ENCODE measurements at regions not wholly inside any gene's neighbourhood (a gene's known extent, or its start where the extent isn't known, plus 50 kb on each side); places are given as distances from the start of the nearest gene placed in this dataset.

- no peaks in the 10 kb centered on the region for H3K27me3 Mint-ChIP-seq (ENCODE audit: unreplicated experiment)
- H3K36me3 Mint-ChIP-seq (ENCODE audit: low read depth, unreplicated experiment), result no peaks in the 10 kb centered on the region
- no peaks in the 10 kb centered on the region for H3K9me3 Mint-ChIP-seq (ENCODE audit: unreplicated experiment)
- H3K4me3 Mint-ChIP-seq (ENCODE audit: unreplicated experiment), result no peak overlapping the region
- TF ChIP-seq CTCF (IDR thresholded peaks at IDR 0.05; ENCODE audit: unreplicated experiment), result no peak
- no peak overlapping the region for H3K27ac Mint-ChIP-seq (ENCODE audit: unreplicated experiment)
- H3K4me1 Mint-ChIP-seq (ENCODE audit: unreplicated experiment), result peaks cover 7% of the 10 kb centered on the region
- no peak for DNase-seq (ENCODE audit: low spot score)
Measured at GRCh38 chr4:20576861-20577260, 123.4 kb upstream of the PACRGL start.

- no peaks in the 10 kb centered on the region for H3K27me3 Mint-ChIP-seq (ENCODE audit: unreplicated experiment)
- no peaks in the 10 kb centered on the region for H3K9me3 Mint-ChIP-seq (ENCODE audit: unreplicated experiment)
- no peak for DNase-seq (ENCODE audit: low spot score)
- H3K4me3 Mint-ChIP-seq (ENCODE audit: unreplicated experiment), result no peak overlapping the region
- no peak for TF ChIP-seq CTCF (IDR thresholded peaks at IDR 0.05; ENCODE audit: unreplicated experiment)
- no peaks in the 10 kb centered on the region for H3K36me3 Mint-ChIP-seq (ENCODE audit: low read depth, unreplicated experiment)
- no peak overlapping the region for H3K27ac Mint-ChIP-seq (ENCODE audit: unreplicated experiment)
- H3K4me1 Mint-ChIP-seq (ENCODE audit: unreplicated experiment), result peaks cover 6% of the 10 kb centered on the region
Measured at GRCh38 chr4:20577702-20578101, 122.6 kb upstream of the PACRGL start.

- H3K4me1 Mint-ChIP-seq (ENCODE audit: unreplicated experiment), result peaks cover 2% of the 10 kb centered on the region
- no peak for DNase-seq (ENCODE audit: low spot score)
- no peaks in the 10 kb centered on the region for H3K36me3 Mint-ChIP-seq (ENCODE audit: low read depth, unreplicated experiment)
- H3K4me3 Mint-ChIP-seq (ENCODE audit: unreplicated experiment), result no peak overlapping the region
- H3K27me3 Mint-ChIP-seq (ENCODE audit: unreplicated experiment), result no peaks in the 10 kb centered on the region
- H3K27ac Mint-ChIP-seq (ENCODE audit: unreplicated experiment), result no peak overlapping the region
- TF ChIP-seq CTCF (IDR thresholded peaks at IDR 0.05; ENCODE audit: unreplicated experiment), result no peak
- no peaks in the 10 kb centered on the region for H3K9me3 Mint-ChIP-seq (ENCODE audit: unreplicated experiment)
Measured at GRCh38 chr4:20580907-20581306, 119.4 kb upstream of the PACRGL start.

GRCh38 chr4:20589436-20589835 lies 110.8 kb upstream of the PACRGL start:
- no peak for DNase-seq (ENCODE audit: low spot score)
- Mint-ChIP-seq H3K27ac (ENCODE audit: unreplicated experiment) (no peak overlapping the region), H3K36me3 (ENCODE audit: low read depth, unreplicated experiment) (no peaks in the 10 kb centered on the region), H3K27me3 (ENCODE audit: unreplicated experiment) (no peaks in the 10 kb centered on the region), H3K4me1 (ENCODE audit: unreplicated experiment) (no peaks in the 10 kb centered on the region), H3K9me3 (ENCODE audit: unreplicated experiment) (no peaks in the 10 kb centered on the region), H3K4me3 (ENCODE audit: unreplicated experiment) (no peak overlapping the region)
- TF ChIP-seq CTCF (IDR thresholded peaks at IDR 0.05; ENCODE audit: unreplicated experiment), result no peak

- no peak for TF ChIP-seq CTCF (IDR thresholded peaks at IDR 0.05; ENCODE audit: unreplicated experiment)
- Mint-ChIP-seq H3K4me3 (ENCODE audit: unreplicated experiment) (no peak overlapping the region), H3K9me3 (ENCODE audit: unreplicated experiment) (no peaks in the 10 kb centered on the region), H3K4me1 (ENCODE audit: unreplicated experiment) (no peaks in the 10 kb centered on the region), H3K27ac (ENCODE audit: unreplicated experiment) (no peak overlapping the region), H3K27me3 (ENCODE audit: unreplicated experiment) (no peaks in the 10 kb centered on the region), H3K36me3 (ENCODE audit: low read depth, unreplicated experiment) (no peaks in the 10 kb centered on the region)
- DNase-seq (ENCODE audit: low spot score), result no peak
Measured at GRCh38 chr4:20590849-20591248, 109.4 kb upstream of the PACRGL start.
